ENCODE measurements at regions not wholly inside any gene's neighbourhood (a gene's known extent, or its start where the extent isn't known, plus 50 kb on each side); places are given as distances from the start of the nearest gene placed in this dataset.

- Mint-ChIP-seq H3K9me3 (no peaks in the 10 kb centered on the region), H3K4me3 (no peak overlapping the region), H3K27me3 (no peaks in the 10 kb centered on the region), H3K4me1 (no peaks in the 10 kb centered on the region), H3K36me3 (no peaks in the 10 kb centered on the region), H3K27ac (no peak overlapping the region)
- DNase-seq (ENCODE audit: low spot score in 2 of 2) (no peak), ATAC-seq (ENCODE audit: low read depth) (peak; percentile 56)
Observed at GRCh38 chrX:22686138-22686541, 313.6 kb upstream of the DDX53 start.

- no peak overlapping the region for H3K27ac Mint-ChIP-seq
- H3K9me3 Mint-ChIP-seq, result no peaks in the 10 kb centered on the region
- no peaks in the 10 kb centered on the region for H3K27me3 Mint-ChIP-seq
- H3K4me1 Mint-ChIP-seq, result no peaks in the 10 kb centered on the region
- H3K36me3 Mint-ChIP-seq, result no peaks in the 10 kb centered on the region
- H3K4me3 Mint-ChIP-seq, result no peak overlapping the region
- ATAC-seq (ENCODE audit: low read depth) (no peak), DNase-seq (ENCODE audit: low spot score in 2 of 2) (no peak)
Observed at GRCh38 chrX:22689290-22689689, 310.5 kb upstream of the DDX53 start.

GRCh38 chrX:22690116-22690515 lies 309.6 kb upstream of the DDX53 start:
- no peak for ATAC-seq (ENCODE audit: low read depth)
- Mint-ChIP-seq H3K36me3 (no peaks in the 10 kb centered on the region), H3K27me3 (no peaks in the 10 kb centered on the region), H3K4me3 (no peak overlapping the region), H3K4me1 (no peaks in the 10 kb centered on the region), H3K9me3 (no peaks in the 10 kb centered on the region), H3K27ac (no peak overlapping the region)
- no peak for DNase-seq (ENCODE audit: low spot score in 2 of 2)

- no peaks in the 10 kb centered on the region for H3K4me1 Mint-ChIP-seq
- H3K9me3 Mint-ChIP-seq, result peaks cover 1% of the 10 kb centered on the region
- H3K4me3 Mint-ChIP-seq, result no peak overlapping the region
- H3K36me3 Mint-ChIP-seq, result no peaks in the 10 kb centered on the region
- ATAC-seq (ENCODE audit: low read depth) (no peak), DNase-seq (ENCODE audit: low spot score in 2 of 2) (no peak)
- H3K27ac Mint-ChIP-seq, result no peak overlapping the region
- no peaks in the 10 kb centered on the region for H3K27me3 Mint-ChIP-seq
Observed at GRCh38 chrX:22691966-22692565, 307.7 kb upstream of the DDX53 start.

GRCh38 chrX:22698151-22698550 lies 301.6 kb upstream of the DDX53 start:
- DNase-seq (ENCODE audit: low spot score in 2 of 2) (no peak), ATAC-seq (ENCODE audit: low read depth) (no peak)
- Mint-ChIP-seq H3K27me3 (no peaks in the 10 kb centered on the region), H3K4me3 (no peak overlapping the region), H3K4me1 (no peaks in the 10 kb centered on the region), H3K9me3 (peaks cover 1% of the 10 kb centered on the region), H3K36me3 (no peaks in the 10 kb centered on the region), H3K27ac (no peak overlapping the region)

- no peak for ATAC-seq (ENCODE audit: low read depth)
- Mint-ChIP-seq H3K4me1 (no peaks in the 10 kb centered on the region), H3K4me3 (no peak overlapping the region), H3K9me3 (peaks cover 3% of the 10 kb centered on the region), H3K27me3 (no peaks in the 10 kb centered on the region), H3K27ac (no peak overlapping the region), H3K36me3 (peaks cover 2% of the 10 kb centered on the region)
- no peak for DNase-seq (ENCODE audit: low spot score in 2 of 2)
Observed at GRCh38 chrX:22699581-22700091, 300.1 kb upstream of the DDX53 start.

- no peak for ATAC-seq (ENCODE audit: low read depth)
- Mint-ChIP-seq H3K36me3 (no peaks in the 10 kb centered on the region), H3K27ac (no peak overlapping the region), H3K4me3 (no peak overlapping the region), H3K4me1 (no peaks in the 10 kb centered on the region), H3K27me3 (no peaks in the 10 kb centered on the region), H3K9me3 (no peaks in the 10 kb centered on the region)
- no peak for DNase-seq (ENCODE audit: low spot score in 2 of 2)
Observed at GRCh38 chrX:22712942-22713341, 286.8 kb upstream of the DDX53 start.

GRCh38 chrX:22730542-22730941 lies 269.2 kb upstream of the DDX53 start:
- peaks cover 2% of the 10 kb centered on the region for H3K27me3 Mint-ChIP-seq
- H3K4me3 Mint-ChIP-seq, result no peak overlapping the region
- H3K4me1 Mint-ChIP-seq, result no peaks in the 10 kb centered on the region
- H3K36me3 Mint-ChIP-seq, result no peaks in the 10 kb centered on the region
- no peaks in the 10 kb centered on the region for H3K9me3 Mint-ChIP-seq
- ATAC-seq (ENCODE audit: low read depth) (no peak), DNase-seq (ENCODE audit: low spot score in 2 of 2) (no peak)
- no peak overlapping the region for H3K27ac Mint-ChIP-seq

GRCh38 chrX:22737541-22737940 lies 262.2 kb upstream of the DDX53 start:
- Mint-ChIP-seq H3K9me3 (no peaks in the 10 kb centered on the region), H3K4me1 (no peaks in the 10 kb centered on the region), H3K4me3 (no peak overlapping the region), H3K27me3 (peaks cover 2% of the 10 kb centered on the region), H3K27ac (no peak overlapping the region), H3K36me3 (no peaks in the 10 kb centered on the region)
- no peak for ATAC-seq (ENCODE audit: low read depth)
- no peak for DNase-seq (ENCODE audit: low spot score in 2 of 2)

- Mint-ChIP-seq H3K4me3 (no peak overlapping the region), H3K36me3 (no peaks in the 10 kb centered on the region), H3K27me3 (no peaks in the 10 kb centered on the region), H3K27ac (no peak overlapping the region), H3K9me3 (no peaks in the 10 kb centered on the region), H3K4me1 (no peaks in the 10 kb centered on the region)
- ATAC-seq (ENCODE audit: low read depth) (no peak), DNase-seq (ENCODE audit: low spot score in 2 of 2) (no peak)
Observed at GRCh38 chrX:22739276-22739675, 260.5 kb upstream of the DDX53 start.

- Mint-ChIP-seq H3K9me3 (no peaks in the 10 kb centered on the region), H3K27me3 (no peaks in the 10 kb centered on the region), H3K4me1 (no peaks in the 10 kb centered on the region), H3K36me3 (no peaks in the 10 kb centered on the region), H3K4me3 (no peak overlapping the region), H3K27ac (no peak overlapping the region)
- ATAC-seq (ENCODE audit: low read depth) (no peak), DNase-seq (ENCODE audit: low spot score in 2 of 2) (no peak)
Observed at GRCh38 chrX:22740836-22741235, 258.9 kb upstream of the DDX53 start.

- no peaks in the 10 kb centered on the region for H3K4me1 Mint-ChIP-seq
- H3K36me3 Mint-ChIP-seq, result no peaks in the 10 kb centered on the region
- H3K4me3 Mint-ChIP-seq, result no peak overlapping the region
- no peak overlapping the region for H3K27ac Mint-ChIP-seq
- H3K9me3 Mint-ChIP-seq, result no peaks in the 10 kb centered on the region
- ATAC-seq (ENCODE audit: low read depth) (no peak), DNase-seq (ENCODE audit: low spot score in 2 of 2) (no peak)
- H3K27me3 Mint-ChIP-seq, result no peaks in the 10 kb centered on the region
Observed at GRCh38 chrX:22742174-22742573, 257.6 kb upstream of the DDX53 start.

- ATAC-seq (ENCODE audit: low read depth) (no peak), DNase-seq (ENCODE audit: low spot score in 2 of 2) (no peak)
- Mint-ChIP-seq H3K4me1 (peaks cover 2% of the 10 kb centered on the region), H3K9me3 (no peaks in the 10 kb centered on the region), H3K27me3 (no peaks in the 10 kb centered on the region), H3K36me3 (no peaks in the 10 kb centered on the region), H3K4me3 (no peak overlapping the region), H3K27ac (no peak overlapping the region)
Observed at GRCh38 chrX:22746081-22746480, 253.7 kb upstream of the DDX53 start.

GRCh38 chrX:22748093-22748999 lies 251.4 kb upstream of the DDX53 start:
- Mint-ChIP-seq H3K4me1 (peaks cover 2% of the 10 kb centered on the region), H3K27ac (no peak overlapping the region), H3K27me3 (no peaks in the 10 kb centered on the region), H3K36me3 (no peaks in the 10 kb centered on the region), H3K9me3 (no peaks in the 10 kb centered on the region), H3K4me3 (no peak overlapping the region)
- peak; percentile 26 to 48 for DNase-seq (ENCODE audit: low spot score in 2 of 2)
- ATAC-seq (ENCODE audit: low read depth), result peak; percentile 62

Measured in memory B cell (primary cell).